ENCODE measurements at regions not wholly inside any gene's neighbourhood (a gene's known extent, or its start where the extent isn't known, plus 50 kb on each side); places are given as distances from the start of the nearest gene placed in this dataset.
"Not testable (repeated sequence)": the region's sequence is repeated elsewhere in the genome, so short reads cannot be mapped to it uniquely, and the experiment has no call there.

DNA sequence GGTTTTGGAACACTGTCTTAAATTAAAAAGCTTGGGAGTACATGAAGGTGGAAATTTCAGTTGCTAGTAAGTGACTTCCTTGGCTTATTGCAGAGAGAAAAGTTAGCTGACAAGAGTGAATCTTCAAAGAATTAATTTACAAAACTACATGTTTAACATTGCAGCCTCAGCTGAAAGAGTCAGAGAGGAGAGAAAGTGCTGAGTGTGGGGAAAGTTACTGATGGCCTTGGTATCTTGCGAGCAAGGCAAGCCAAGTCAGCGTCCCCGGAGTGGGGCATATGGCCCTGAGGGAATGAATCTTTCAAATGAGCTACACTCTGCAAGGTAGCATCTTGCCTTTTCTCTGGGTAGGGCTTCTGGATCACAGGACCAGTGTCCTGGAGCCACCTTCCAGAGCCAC, 131.3 kb downstream of the LPIN1 start:
- H3K36me3 ChIP-seq (ENCODE audit: control insufficient read depth in 3 of 3, insufficient read depth in 3 of 3, low read length in 3 of 3) = no peaks in the 10 kb centered on the region
- H3K9me3 ChIP-seq (ENCODE audit: control insufficient read depth in 3 of 3, low read length in 3 of 3) = no peaks in the 10 kb centered on the region
- no peak overlapping the region for H3K4me3 ChIP-seq (ENCODE audit: low read length in 3 of 3)
- no peak overlapping the region for H3K27ac ChIP-seq (ENCODE audit: low read depth, low read length)
- H3K9ac ChIP-seq (ENCODE audit: low read depth in 1 of 3, low read length in 3 of 3) = no peak overlapping the region
- peaks cover 0 to 5% (median 0%) of the 10 kb centered on the region in 3 donors for H3K27me3 ChIP-seq (ENCODE audit: control insufficient read depth in 3 of 3, insufficient read depth in 3 of 3, low read length in 3 of 3)
- H3K4me1 ChIP-seq (ENCODE audit: control insufficient read depth in 3 of 3, insufficient read depth in 3 of 3, low read length in 3 of 3) = no peaks in the 10 kb centered on the region

DNA sequence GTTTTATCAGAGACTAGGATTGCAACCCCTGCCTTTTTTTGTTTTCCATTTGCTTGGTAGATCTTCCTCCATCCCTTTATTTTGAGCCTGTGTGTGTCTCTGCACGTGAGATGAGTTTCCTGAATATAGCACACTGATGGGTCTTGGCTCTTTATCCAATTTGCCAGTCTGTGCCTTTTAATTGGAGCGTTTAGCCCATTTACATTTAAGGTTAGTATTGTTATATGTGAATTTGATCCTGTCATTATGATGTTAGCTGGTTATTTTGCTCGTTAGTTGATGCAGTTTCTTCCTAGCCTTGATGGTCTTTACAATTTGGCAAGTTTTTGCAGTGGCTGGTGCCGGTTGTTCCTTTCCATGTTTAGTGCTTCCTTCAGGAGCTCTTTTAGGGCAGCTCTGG, 138.8 kb downstream of the LPIN1 start:
- H3K27me3 ChIP-seq (ENCODE audit: control insufficient read depth in 3 of 3, insufficient read depth in 3 of 3, low read length in 3 of 3); H3K9me3 ChIP-seq (ENCODE audit: control insufficient read depth in 3 of 3, low read length in 3 of 3); H3K9ac ChIP-seq (ENCODE audit: low read depth in 1 of 3, low read length in 3 of 3); H3K36me3 ChIP-seq (ENCODE audit: control insufficient read depth in 3 of 3, insufficient read depth in 3 of 3, low read length in 3 of 3); H3K4me1 ChIP-seq (ENCODE audit: control insufficient read depth in 3 of 3, insufficient read depth in 3 of 3, low read length in 3 of 3); H3K4me3 ChIP-seq (ENCODE audit: low read length in 3 of 3); H3K27ac ChIP-seq (ENCODE audit: low read depth, low read length): not testable (repeated sequence)

DNA sequence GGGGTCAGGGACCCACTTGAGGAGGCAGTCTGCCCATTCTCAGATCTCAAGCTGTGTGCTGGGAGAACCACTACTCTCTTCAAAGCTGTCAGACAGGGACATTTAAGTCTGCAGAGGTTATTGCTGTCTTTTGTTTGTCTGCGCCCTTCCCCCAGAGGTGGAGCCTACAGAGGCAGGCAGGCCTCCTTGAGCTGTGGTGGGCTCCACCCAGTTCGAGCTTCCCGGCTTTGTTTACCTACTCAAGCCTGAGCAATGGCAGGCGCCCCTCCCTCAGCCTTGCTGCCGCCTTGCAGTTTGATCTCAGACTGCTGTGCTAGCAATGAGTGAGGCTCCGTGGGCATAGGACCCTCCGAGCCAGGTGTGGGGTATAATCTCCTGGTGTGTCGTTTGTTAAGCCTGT, 140.5 kb downstream of the LPIN1 start:
- not testable (repeated sequence) for H3K27ac ChIP-seq (ENCODE audit: low read depth, low read length); H3K4me1 ChIP-seq (ENCODE audit: control insufficient read depth in 3 of 3, insufficient read depth in 3 of 3, low read length in 3 of 3); H3K36me3 ChIP-seq (ENCODE audit: control insufficient read depth in 3 of 3, insufficient read depth in 3 of 3, low read length in 3 of 3); H3K27me3 ChIP-seq (ENCODE audit: control insufficient read depth in 3 of 3, insufficient read depth in 3 of 3, low read length in 3 of 3); H3K9ac ChIP-seq (ENCODE audit: low read depth in 1 of 3, low read length in 3 of 3); H3K4me3 ChIP-seq (ENCODE audit: low read length in 3 of 3)
- H3K9me3 ChIP-seq (ENCODE audit: control insufficient read depth in 3 of 3, low read length in 3 of 3) = peaks cover 0 to 10% (median 7%) of the 10 kb centered on the region in 3 donors

DNA sequence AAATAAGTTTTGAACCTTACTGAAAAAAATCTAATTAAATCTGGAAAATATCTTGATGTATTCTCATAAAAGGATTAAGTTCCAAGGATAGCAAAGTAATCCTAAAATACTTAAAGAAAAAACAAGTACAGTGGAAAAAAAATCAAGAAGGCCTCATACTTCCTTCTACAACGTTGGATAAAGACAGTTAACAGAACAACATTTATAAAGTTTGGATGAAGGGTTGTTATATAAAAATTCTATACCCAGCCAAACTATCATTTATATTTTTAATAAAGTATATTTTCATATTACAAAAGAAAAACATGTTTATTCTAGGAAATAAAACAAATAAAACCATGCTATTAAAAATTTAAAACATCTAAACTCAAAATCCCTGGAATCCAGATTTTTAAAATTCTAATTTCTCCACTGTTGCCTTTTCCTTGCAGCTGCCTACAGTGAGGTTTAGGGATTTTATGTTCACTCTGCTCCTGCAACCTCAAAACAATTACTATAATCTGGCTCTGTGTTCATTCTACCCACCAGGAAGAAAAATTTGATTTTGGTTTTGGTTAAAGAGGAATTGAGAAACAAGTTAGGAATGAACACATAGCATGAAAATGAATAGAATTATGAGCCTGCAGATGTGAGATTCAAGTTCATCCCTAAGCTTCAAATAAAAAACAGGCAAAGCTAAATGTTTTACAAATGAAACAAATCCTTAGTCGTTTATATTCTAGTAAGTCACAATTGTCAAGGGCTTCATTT, 142.8 kb downstream of the LPIN1 start:
- no peaks in the 10 kb centered on the region for H3K36me3 ChIP-seq (ENCODE audit: control insufficient read depth in 3 of 3, insufficient read depth in 3 of 3, low read length in 3 of 3)
- H3K27ac ChIP-seq (ENCODE audit: low read depth, low read length) = no peak overlapping the region
- no peak overlapping the region for H3K4me3 ChIP-seq (ENCODE audit: low read length in 3 of 3)
- no peaks in the 10 kb centered on the region for H3K4me1 ChIP-seq (ENCODE audit: control insufficient read depth in 3 of 3, insufficient read depth in 3 of 3, low read length in 3 of 3)
- H3K27me3 ChIP-seq (ENCODE audit: control insufficient read depth in 3 of 3, insufficient read depth in 3 of 3, low read length in 3 of 3) = no peaks in the 10 kb centered on the region
- H3K9me3 ChIP-seq (ENCODE audit: control insufficient read depth in 3 of 3, low read length in 3 of 3) = peaks cover 0 to 10% (median 7%) of the 10 kb centered on the region in 3 donors
- H3K9ac ChIP-seq (ENCODE audit: low read depth in 1 of 3, low read length in 3 of 3) = no peak overlapping the region

DNA sequence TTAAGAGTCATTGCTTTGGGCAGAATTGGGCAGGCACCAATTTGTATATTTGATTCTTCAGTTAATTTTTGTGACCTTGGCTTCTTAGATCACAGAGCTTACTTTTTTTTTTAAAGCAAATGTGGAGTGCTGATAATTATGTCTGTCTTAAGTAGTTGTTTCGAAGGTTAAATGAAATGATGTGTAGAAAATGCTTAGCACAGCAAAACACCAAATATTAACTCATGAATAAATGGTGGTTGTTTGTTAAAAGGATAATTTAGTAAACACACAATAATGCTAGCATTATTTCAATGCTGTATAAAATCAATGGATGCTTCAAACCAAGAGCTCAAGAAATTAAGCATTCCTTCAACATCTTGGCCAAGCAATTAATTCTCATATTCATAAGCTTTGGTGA, 143.4 kb downstream of the LPIN1 start:
- Histone ChIP-seq H3K27me3 (ENCODE audit: control insufficient read depth in 3 of 3, insufficient read depth in 3 of 3, low read length in 3 of 3) (no peaks in the 10 kb centered on the region), H3K36me3 (ENCODE audit: control insufficient read depth in 3 of 3, insufficient read depth in 3 of 3, low read length in 3 of 3) (no peaks in the 10 kb centered on the region), H3K4me3 (ENCODE audit: low read length in 3 of 3) (no peak overlapping the region), H3K9me3 (ENCODE audit: control insufficient read depth in 3 of 3, low read length in 3 of 3) (peaks cover 0 to 10% (median 7%) of the 10 kb centered on the region in 3 donors), H3K9ac (ENCODE audit: low read depth in 1 of 3, low read length in 3 of 3) (no peak overlapping the region), H3K4me1 (ENCODE audit: control insufficient read depth in 3 of 3, insufficient read depth in 3 of 3, low read length in 3 of 3) (no peaks in the 10 kb centered on the region), H3K27ac (ENCODE audit: low read depth, low read length) (no peak overlapping the region)

GRCh38 chr2:11891028-11891427, 144.6 kb downstream of the LPIN1 start:
- H3K4me3 ChIP-seq (ENCODE audit: low read length in 3 of 3) = no peak overlapping the region
- H3K9me3 ChIP-seq (ENCODE audit: control insufficient read depth in 3 of 3, low read length in 3 of 3) = peaks cover 0 to 10% (median 7%) of the 10 kb centered on the region in 3 donors
- no peaks in the 10 kb centered on the region for H3K36me3 ChIP-seq (ENCODE audit: control insufficient read depth in 3 of 3, insufficient read depth in 3 of 3, low read length in 3 of 3)
- no peak overlapping the region for H3K9ac ChIP-seq (ENCODE audit: low read depth in 1 of 3, low read length in 3 of 3)
- no peaks in the 10 kb centered on the region for H3K4me1 ChIP-seq (ENCODE audit: control insufficient read depth in 3 of 3, insufficient read depth in 3 of 3, low read length in 3 of 3)
- no peaks in the 10 kb centered on the region for H3K27me3 ChIP-seq (ENCODE audit: control insufficient read depth in 3 of 3, insufficient read depth in 3 of 3, low read length in 3 of 3)
- H3K27ac ChIP-seq (ENCODE audit: low read depth, low read length) = no peak overlapping the region

DNA sequence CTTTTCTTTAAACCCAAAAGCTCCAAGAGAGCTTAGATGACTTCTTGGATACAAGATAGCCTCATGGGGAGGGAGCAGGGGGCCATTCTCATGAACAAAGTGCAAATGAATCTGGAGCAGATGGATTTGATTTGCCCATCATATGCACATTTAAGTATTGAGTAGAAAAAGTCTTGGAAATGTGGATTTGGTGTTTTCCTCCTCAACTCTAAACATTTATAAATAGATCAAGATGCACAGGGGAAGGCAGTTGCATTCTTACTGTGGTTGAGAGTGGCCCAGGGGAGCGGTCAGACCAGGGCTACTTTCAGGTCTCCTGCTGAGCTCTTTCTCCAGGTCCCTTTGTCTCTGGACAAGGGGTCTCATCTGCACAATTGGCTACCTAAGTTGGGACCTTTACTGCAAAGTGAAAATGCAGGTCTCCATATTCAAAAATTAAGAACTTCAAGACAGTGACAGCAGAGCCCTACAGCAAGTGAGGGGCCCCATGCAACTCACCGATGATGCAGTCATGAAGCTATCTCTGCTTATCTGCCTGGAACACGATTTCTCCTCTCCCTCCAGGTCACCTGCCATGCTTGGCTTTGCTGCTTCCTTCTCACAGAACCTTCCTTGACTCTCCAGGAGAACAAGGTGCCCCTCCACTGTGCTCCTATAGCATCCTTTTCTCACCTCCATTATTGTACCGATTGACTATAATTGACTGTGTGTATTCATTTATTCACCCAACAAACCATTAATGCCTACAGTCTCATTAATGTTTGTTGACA, 145.4 kb downstream of the LPIN1 start:
- no peak overlapping the region for H3K9ac ChIP-seq (ENCODE audit: low read depth in 1 of 3, low read length in 3 of 3)
- no peaks in the 10 kb centered on the region for H3K27me3 ChIP-seq (ENCODE audit: control insufficient read depth in 3 of 3, insufficient read depth in 3 of 3, low read length in 3 of 3)
- peaks cover 0 to 10% (median 7%) of the 10 kb centered on the region in 3 donors for H3K9me3 ChIP-seq (ENCODE audit: control insufficient read depth in 3 of 3, low read length in 3 of 3)
- H3K4me1 ChIP-seq (ENCODE audit: control insufficient read depth in 3 of 3, insufficient read depth in 3 of 3, low read length in 3 of 3) = no peaks in the 10 kb centered on the region
- no peaks in the 10 kb centered on the region for H3K36me3 ChIP-seq (ENCODE audit: control insufficient read depth in 3 of 3, insufficient read depth in 3 of 3, low read length in 3 of 3)
- no peak overlapping the region for H3K4me3 ChIP-seq (ENCODE audit: low read length in 3 of 3)
- H3K27ac ChIP-seq (ENCODE audit: low read depth, low read length) = no peak overlapping the region

GRCh38 chr2:11896386-11896785, 150.0 kb downstream of the LPIN1 start:
- Histone ChIP-seq H3K4me3 (ENCODE audit: low read length in 3 of 3) (no peak overlapping the region), H3K9me3 (ENCODE audit: control insufficient read depth in 3 of 3, low read length in 3 of 3) (no peaks in the 10 kb centered on the region), H3K9ac (ENCODE audit: low read depth in 1 of 3, low read length in 3 of 3) (no peak overlapping the region), H3K27ac (ENCODE audit: low read depth, low read length) (no peak overlapping the region), H3K27me3 (ENCODE audit: control insufficient read depth in 3 of 3, insufficient read depth in 3 of 3, low read length in 3 of 3) (no peaks in the 10 kb centered on the region), H3K4me1 (ENCODE audit: control insufficient read depth in 3 of 3, insufficient read depth in 3 of 3, low read length in 3 of 3) (peaks cover 0 to 2% (median 0%) of the 10 kb centered on the region in 3 donors), H3K36me3 (ENCODE audit: control insufficient read depth in 3 of 3, insufficient read depth in 3 of 3, low read length in 3 of 3) (no peaks in the 10 kb centered on the region)

DNA sequence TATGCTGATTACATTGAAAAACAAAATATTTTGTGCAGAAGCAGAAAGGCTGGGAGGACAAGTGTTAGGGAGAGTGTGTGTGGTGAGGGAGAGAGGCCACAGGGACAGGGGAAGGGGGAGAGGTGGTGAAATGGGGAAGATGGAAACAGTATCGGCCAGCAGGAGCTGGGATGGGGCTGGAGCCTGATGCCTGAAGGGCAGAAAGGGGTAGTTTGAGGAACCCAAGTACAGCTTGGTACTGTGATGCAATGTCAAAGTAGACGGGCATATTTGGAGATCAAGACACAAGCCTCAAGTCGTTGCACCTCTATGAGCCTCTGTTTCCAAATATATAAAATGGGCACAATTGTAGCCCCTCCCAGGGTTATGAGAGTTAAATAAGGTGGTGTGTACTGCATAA, 152.1 kb downstream of the LPIN1 start:
- Histone ChIP-seq H3K27ac (ENCODE audit: low read depth, low read length) (no peak overlapping the region), H3K4me1 (ENCODE audit: control insufficient read depth in 3 of 3, insufficient read depth in 3 of 3, low read length in 3 of 3) (peaks cover 0 to 2% (median 0%) of the 10 kb centered on the region in 3 donors), H3K9me3 (ENCODE audit: control insufficient read depth in 3 of 3, low read length in 3 of 3) (no peaks in the 10 kb centered on the region), H3K36me3 (ENCODE audit: control insufficient read depth in 3 of 3, insufficient read depth in 3 of 3, low read length in 3 of 3) (no peaks in the 10 kb centered on the region), H3K27me3 (ENCODE audit: control insufficient read depth in 3 of 3, insufficient read depth in 3 of 3, low read length in 3 of 3) (no peaks in the 10 kb centered on the region), H3K9ac (ENCODE audit: low read depth in 1 of 3, low read length in 3 of 3) (no peak overlapping the region), H3K4me3 (ENCODE audit: low read length in 3 of 3) (no peak overlapping the region)

- Histone ChIP-seq H3K4me3 (ENCODE audit: low read length in 3 of 3) (no peak overlapping the region), H3K36me3 (ENCODE audit: control insufficient read depth in 3 of 3, insufficient read depth in 3 of 3, low read length in 3 of 3) (no peaks in the 10 kb centered on the region), H3K4me1 (ENCODE audit: control insufficient read depth in 3 of 3, insufficient read depth in 3 of 3, low read length in 3 of 3) (peaks cover 0 to 2% (median 0%) of the 10 kb centered on the region in 3 donors), H3K9ac (ENCODE audit: low read depth in 1 of 3, low read length in 3 of 3) (no peak overlapping the region), H3K27ac (ENCODE audit: low read depth, low read length) (no peak overlapping the region), H3K27me3 (ENCODE audit: control insufficient read depth in 3 of 3, insufficient read depth in 3 of 3, low read length in 3 of 3) (no peaks in the 10 kb centered on the region), H3K9me3 (ENCODE audit: control insufficient read depth in 3 of 3, low read length in 3 of 3) (no peaks in the 10 kb centered on the region)
Measured at GRCh38 chr2:11899264-11899818, 152.9 kb downstream of the LPIN1 start.

All from skeletal muscle tissue (tissue), 3 donors.